ENCODE measurements at regions not wholly inside any gene's neighbourhood (a gene's known extent, or its start where the extent isn't known, plus 50 kb on each side); places are given as distances from the start of the nearest gene placed in this dataset.

- H3K4me3 ChIP-seq (ENCODE audit: control insufficient read depth in 2 of 3, extremely low read depth in 1 of 3, insufficient read depth in 2 of 3, low read depth in 1 of 3, low read length in 3 of 3) = no peak overlapping the region
- H3K36me3 ChIP-seq (ENCODE audit: control insufficient read depth in 2 of 2, extremely low read depth in 1 of 2, insufficient read depth in 2 of 2, low read length in 2 of 2) = no peaks in the 10 kb centered on the region
- TF ChIP-seq, protein P1, sequence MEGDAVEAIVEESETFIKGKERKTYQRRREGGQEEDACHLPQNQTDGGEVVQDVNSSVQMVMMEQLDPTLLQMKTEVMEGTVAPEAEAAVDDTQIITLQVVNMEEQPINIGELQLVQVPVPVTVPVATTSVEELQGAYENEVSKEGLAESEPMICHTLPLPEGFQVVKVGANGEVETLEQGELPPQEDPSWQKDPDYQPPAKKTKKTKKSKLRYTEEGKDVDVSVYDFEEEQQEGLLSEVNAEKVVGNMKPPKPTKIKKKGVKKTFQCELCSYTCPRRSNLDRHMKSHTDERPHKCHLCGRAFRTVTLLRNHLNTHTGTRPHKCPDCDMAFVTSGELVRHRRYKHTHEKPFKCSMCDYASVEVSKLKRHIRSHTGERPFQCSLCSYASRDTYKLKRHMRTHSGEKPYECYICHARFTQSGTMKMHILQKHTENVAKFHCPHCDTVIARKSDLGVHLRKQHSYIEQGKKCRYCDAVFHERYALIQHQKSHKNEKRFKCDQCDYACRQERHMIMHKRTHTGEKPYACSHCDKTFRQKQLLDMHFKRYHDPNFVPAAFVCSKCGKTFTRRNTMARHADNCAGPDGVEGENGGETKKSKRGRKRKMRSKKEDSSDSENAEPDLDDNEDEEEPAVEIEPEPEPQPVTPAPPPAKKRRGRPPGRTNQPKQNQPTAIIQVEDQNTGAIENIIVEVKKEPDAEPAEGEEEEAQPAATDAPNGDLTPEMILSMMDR (optimal IDR thresholded peaks at IDR 0.05 in 1 of 3, IDR thresholded peaks at IDR 0.05 in 1 of 3, conservative IDR thresholded peaks at IDR 0.05 in 1 of 3; ENCODE audit: extremely low read depth in 1 of 3, insufficient read depth in 2 of 3, low read length in 3 of 3) = no peak
- TF ChIP-seq EZH2 (IDR thresholded peaks at IDR 0.05; ENCODE audit: low read length) = no peak
- H3K9me3 ChIP-seq (ENCODE audit: control insufficient read depth, low read depth, low read length) = no peaks in the 10 kb centered on the region
- DNase-seq (ENCODE audit: low read depth, low spot score) (no peak), FAIRE-seq (no peak)
- no peaks in the 10 kb centered on the region for H3K79me2 ChIP-seq (ENCODE audit: control insufficient read depth, insufficient read depth, low read length)
- no peak overlapping the region for H3K4me2 ChIP-seq (ENCODE audit: control insufficient read depth, extremely low read depth, insufficient read depth, low read depth, low read length)
- no peaks in the 10 kb centered on the region for H4K20me1 ChIP-seq (ENCODE audit: control insufficient read depth, extremely low read depth, insufficient read depth, low read length)
- H2AFZ ChIP-seq (ENCODE audit: control insufficient read depth, low read length) = no peak overlapping the region
- no peaks in the 10 kb centered on the region for H3K9me1 ChIP-seq (ENCODE audit: control insufficient read depth, extremely low read depth, insufficient read depth, low read length)
- no peaks in the 10 kb centered on the region for H3K4me1 ChIP-seq (ENCODE audit: control insufficient read depth, extremely low read depth, insufficient read depth, low read length)
- no peaks in the 10 kb centered on the region for H3K27me3 ChIP-seq (ENCODE audit: control insufficient read depth, extremely low read depth, insufficient read depth, low read length)
- dilution Hi-C loops (cut with MboI; ENCODE audit: extremely low pct_ligation_motif_present, low sequenced_read_pairs) = no loop called here
- no peak overlapping the region for H3K9ac ChIP-seq (ENCODE audit: control insufficient read depth, extremely low read depth, insufficient read depth, low read length)
- H3K27ac ChIP-seq (ENCODE audit: control insufficient read depth, insufficient read depth, low read length) = no peak overlapping the region
Measured at GRCh38 chr10:90041585-90041984, 340.2 kb downstream of the KIF20B start.

DNA sequence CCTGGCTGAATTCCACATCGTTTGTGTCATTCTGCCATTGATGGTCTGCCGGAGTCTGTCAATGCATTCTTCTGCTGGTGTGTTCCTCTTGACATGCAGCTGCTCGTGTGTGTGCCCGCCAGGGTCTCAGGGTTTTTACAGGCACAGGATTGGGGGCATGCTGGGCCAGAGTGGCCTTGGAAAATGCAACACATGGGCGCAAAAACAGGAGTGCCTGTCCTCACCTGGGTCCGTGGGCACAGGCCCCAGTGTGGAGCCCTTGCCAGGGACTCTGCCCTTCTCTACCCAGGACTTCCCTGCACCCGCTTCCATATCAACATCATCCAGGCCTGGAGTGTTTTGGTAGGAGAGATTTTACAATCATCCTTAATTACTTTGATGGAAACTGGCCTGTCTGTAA is 340.7 kb downstream of the KIF20B start:
- Histone ChIP-seq H3K4me1 (ENCODE audit: control insufficient read depth, extremely low read depth, insufficient read depth, low read length) (no peaks in the 10 kb centered on the region), H2AFZ (ENCODE audit: control insufficient read depth, low read length) (no peak overlapping the region), H3K4me2 (ENCODE audit: control insufficient read depth, extremely low read depth, insufficient read depth, low read depth, low read length) (no peak overlapping the region), H3K27ac (ENCODE audit: control insufficient read depth, insufficient read depth, low read length) (no peak overlapping the region), H3K4me3 (ENCODE audit: control insufficient read depth in 2 of 3, extremely low read depth in 1 of 3, insufficient read depth in 2 of 3, low read depth in 1 of 3, low read length in 3 of 3) (no peak overlapping the region), H3K36me3 (ENCODE audit: control insufficient read depth in 2 of 2, extremely low read depth in 1 of 2, insufficient read depth in 2 of 2, low read length in 2 of 2) (no peaks in the 10 kb centered on the region), H3K9me1 (ENCODE audit: control insufficient read depth, extremely low read depth, insufficient read depth, low read length) (no peaks in the 10 kb centered on the region), H4K20me1 (ENCODE audit: control insufficient read depth, extremely low read depth, insufficient read depth, low read length) (no peaks in the 10 kb centered on the region), H3K9me3 (ENCODE audit: control insufficient read depth, low read depth, low read length) (no peaks in the 10 kb centered on the region), H3K27me3 (ENCODE audit: control insufficient read depth, extremely low read depth, insufficient read depth, low read length) (no peaks in the 10 kb centered on the region), H3K9ac (ENCODE audit: control insufficient read depth, extremely low read depth, insufficient read depth, low read length) (no peak overlapping the region), H3K79me2 (ENCODE audit: control insufficient read depth, insufficient read depth, low read length) (no peaks in the 10 kb centered on the region)
- no peak for FAIRE-seq
- dilution Hi-C loops (cut with MboI; ENCODE audit: extremely low pct_ligation_motif_present, low sequenced_read_pairs) = no loop called here
- no peak for DNase-seq (ENCODE audit: low read depth, low spot score)
- no peak for TF ChIP-seq EZH2 (IDR thresholded peaks at IDR 0.05; ENCODE audit: low read length)
- TF ChIP-seq, protein P1 (optimal IDR thresholded peaks at IDR 0.05 in 1 of 3, IDR thresholded peaks at IDR 0.05 in 1 of 3, conservative IDR thresholded peaks at IDR 0.05 in 1 of 3; ENCODE audit: extremely low read depth in 1 of 3, insufficient read depth in 2 of 3, low read length in 3 of 3) = no peak
